Osteocyte (in vitro differentiated cells): ENCODE measurements at regions not wholly inside any gene's neighbourhood (a gene's known extent, or its start where the extent isn't known, plus 50 kb on each side); places are given as distances from the start of the nearest gene placed in this dataset.
"Not testable (repeated sequence)": the region's sequence is repeated elsewhere in the genome, so short reads cannot be mapped to it uniquely, and the experiment has no call there.

ENCODE experiments used
- DNase-seq: peaks from one replicate; pipeline ENCODE4 v3.0.0; 2021; ENCODE audit warnings: mixed read lengths; ENCODE audit not compliant: unreplicated experiment; ENCODE audit errors: extremely low spot score
- H3K27ac Mint-ChIP-seq: one replicate; pipeline ENCODE4 v1.8.0; 2021; ENCODE audit warnings: mild to moderate bottlenecking, mixed read lengths; ENCODE audit not compliant: unreplicated experiment
- H3K27me3 Mint-ChIP-seq: one replicate; pipeline ENCODE4 v1.8.0; 2021; ENCODE audit warnings: mixed read lengths; ENCODE audit not compliant: unreplicated experiment
- H3K36me3 Mint-ChIP-seq: one replicate; pipeline ENCODE4 v1.8.0; 2021; ENCODE audit warnings: mixed read lengths; ENCODE audit not compliant: unreplicated experiment
- H3K4me1 Mint-ChIP-seq: one replicate; pipeline ENCODE4 v1.8.0; 2021; ENCODE audit warnings: mixed read lengths; ENCODE audit not compliant: unreplicated experiment
- H3K4me3 Mint-ChIP-seq: one replicate; pipeline ENCODE4 v1.8.0; 2021; ENCODE audit warnings: mild to moderate bottlenecking, moderate library complexity, mixed read lengths; ENCODE audit not compliant: unreplicated experiment
- H3K9me3 Mint-ChIP-seq: one replicate; pipeline ENCODE4 v1.8.0; 2021; ENCODE audit warnings: mixed read lengths; ENCODE audit not compliant: unreplicated experiment
- CTCF ChIP-seq: fragments of 200-600 bp; sonication (generic); IDR thresholded peaks from 2 replicates; pipeline ENCODE4 v1.5.0; 2021; ENCODE audit warnings: antibody characterized with exemption, mild to moderate bottlenecking, moderate library complexity

- TF ChIP-seq CTCF: no peak
- no peaks in the 10 kb centered on the region for H3K36me3 Mint-ChIP-seq
- DNase-seq: no peak
- H3K9me3 Mint-ChIP-seq: no peaks in the 10 kb centered on the region
- H3K27me3 Mint-ChIP-seq: no peaks in the 10 kb centered on the region
- H3K4me1 Mint-ChIP-seq: peaks cover 18% of the 10 kb centered on the region
- H3K4me3 Mint-ChIP-seq: no peak overlapping the region
- no peak overlapping the region for H3K27ac Mint-ChIP-seq
These were observed 190.2 kb upstream of the ZNF469 start for GRCh38 chr16:88192601-88193000.

- not testable (repeated sequence) for H3K4me1 Mint-ChIP-seq, H3K4me3 Mint-ChIP-seq
- DNase-seq: peak; percentile 84
These were observed 188.9 kb upstream of the ZNF469 start for GRCh38 chr16:88193706-88194396.

GRCh38 chr16:88194397-88195268 is 188.1 kb upstream of the ZNF469 start:
- no peak for TF ChIP-seq CTCF
- Mint-ChIP-seq H3K36me3 (no peaks in the 10 kb centered on the region), H3K27me3 (no peaks in the 10 kb centered on the region), H3K4me1 (peaks cover 9% of the 10 kb centered on the region), H3K4me3 (no peak overlapping the region), H3K9me3 (no peaks in the 10 kb centered on the region), H3K27ac (no peak overlapping the region)
- DNase-seq: peak; percentile 75

More at GRCh38 chr16:88193706-88194396, 188.9 kb upstream of the ZNF469 start:
- not testable (repeated sequence) for H3K27ac Mint-ChIP-seq, H3K27me3 Mint-ChIP-seq, H3K9me3 Mint-ChIP-seq, H3K36me3 Mint-ChIP-seq
- TF ChIP-seq CTCF: peak; percentile 73

- no peaks in the 10 kb centered on the region for H3K36me3 Mint-ChIP-seq
- H3K27ac Mint-ChIP-seq: no peak overlapping the region
- H3K27me3 Mint-ChIP-seq: no peaks in the 10 kb centered on the region
- no peaks in the 10 kb centered on the region for H3K9me3 Mint-ChIP-seq
- peak; percentile 73 for DNase-seq
- peaks cover 9% of the 10 kb centered on the region for H3K4me1 Mint-ChIP-seq
- H3K4me3 Mint-ChIP-seq: no peak overlapping the region
- TF ChIP-seq CTCF: no peak
These were observed 187.5 kb upstream of the ZNF469 start for GRCh38 chr16:88195269-88195705.

GRCh38 chr16:88195911-88196465 is 186.8 kb upstream of the ZNF469 start:
- no peaks in the 10 kb centered on the region for H3K9me3 Mint-ChIP-seq
- peak; percentile 38 for DNase-seq
- H3K4me3 Mint-ChIP-seq: no peak overlapping the region
- H3K27ac Mint-ChIP-seq: no peak overlapping the region
- peaks cover 9% of the 10 kb centered on the region for H3K4me1 Mint-ChIP-seq
- no peak for TF ChIP-seq CTCF
- H3K36me3 Mint-ChIP-seq: no peaks in the 10 kb centered on the region
- H3K27me3 Mint-ChIP-seq: no peaks in the 10 kb centered on the region
